Left forelimb (tissue), 1 donor: ENCODE measurements at regions not wholly inside any gene's neighbourhood (a gene's known extent, or its start where the extent isn't known, plus 50 kb on each side); places are given as distances from the start of the nearest gene placed in this dataset.
"Not testable (repeated sequence)": the region's sequence is repeated elsewhere in the genome, so short reads cannot be mapped to it uniquely, and the experiment has no call there.

ENCODE experiments used
- DNase-seq: peaks from one replicate; pipeline ENCODE4 v3.0.0-alpha.2; 2018; ENCODE audit warnings: low spot score

DNA sequence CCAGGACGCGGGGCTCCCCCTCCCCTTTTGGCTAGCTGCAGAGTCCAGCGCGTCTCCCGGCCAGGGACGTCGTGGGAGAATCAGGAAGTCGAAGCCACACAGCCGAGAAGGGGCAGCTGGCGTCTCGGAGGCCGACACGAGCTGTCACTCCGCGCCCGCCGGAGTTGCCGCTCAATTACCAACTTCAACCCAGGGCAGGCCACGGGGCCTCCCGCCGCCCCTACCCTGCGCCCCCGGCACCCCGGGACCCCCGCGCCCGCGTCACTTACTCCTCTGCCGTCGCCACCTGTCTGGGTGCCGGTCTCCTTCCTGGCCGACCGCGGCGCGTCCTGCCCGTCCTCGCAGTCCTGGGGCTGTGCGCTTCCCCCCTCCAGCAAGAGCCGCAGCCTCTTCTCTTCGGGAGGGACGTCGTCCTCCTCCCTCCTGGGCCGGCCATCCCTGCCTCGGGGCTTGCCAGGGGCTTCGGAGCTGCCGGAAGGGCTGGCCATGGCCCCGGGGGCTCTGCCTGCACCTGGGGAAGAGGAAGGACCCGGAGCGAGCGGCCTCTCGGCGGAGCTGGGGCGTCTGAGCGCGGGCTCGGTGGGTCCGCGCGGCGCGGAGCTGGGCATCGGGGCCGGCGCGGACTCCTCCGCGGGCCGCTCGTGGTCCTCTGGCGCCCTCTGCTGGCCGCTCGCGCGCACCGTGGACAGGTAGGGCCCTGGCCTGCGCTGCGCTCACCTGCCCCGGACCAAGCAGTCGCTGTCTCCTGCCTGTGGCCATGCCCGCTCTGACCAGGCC lies 65.6 kb upstream of the CLEC6A start:
- peak; percentile 90 for DNase-seq

DNA sequence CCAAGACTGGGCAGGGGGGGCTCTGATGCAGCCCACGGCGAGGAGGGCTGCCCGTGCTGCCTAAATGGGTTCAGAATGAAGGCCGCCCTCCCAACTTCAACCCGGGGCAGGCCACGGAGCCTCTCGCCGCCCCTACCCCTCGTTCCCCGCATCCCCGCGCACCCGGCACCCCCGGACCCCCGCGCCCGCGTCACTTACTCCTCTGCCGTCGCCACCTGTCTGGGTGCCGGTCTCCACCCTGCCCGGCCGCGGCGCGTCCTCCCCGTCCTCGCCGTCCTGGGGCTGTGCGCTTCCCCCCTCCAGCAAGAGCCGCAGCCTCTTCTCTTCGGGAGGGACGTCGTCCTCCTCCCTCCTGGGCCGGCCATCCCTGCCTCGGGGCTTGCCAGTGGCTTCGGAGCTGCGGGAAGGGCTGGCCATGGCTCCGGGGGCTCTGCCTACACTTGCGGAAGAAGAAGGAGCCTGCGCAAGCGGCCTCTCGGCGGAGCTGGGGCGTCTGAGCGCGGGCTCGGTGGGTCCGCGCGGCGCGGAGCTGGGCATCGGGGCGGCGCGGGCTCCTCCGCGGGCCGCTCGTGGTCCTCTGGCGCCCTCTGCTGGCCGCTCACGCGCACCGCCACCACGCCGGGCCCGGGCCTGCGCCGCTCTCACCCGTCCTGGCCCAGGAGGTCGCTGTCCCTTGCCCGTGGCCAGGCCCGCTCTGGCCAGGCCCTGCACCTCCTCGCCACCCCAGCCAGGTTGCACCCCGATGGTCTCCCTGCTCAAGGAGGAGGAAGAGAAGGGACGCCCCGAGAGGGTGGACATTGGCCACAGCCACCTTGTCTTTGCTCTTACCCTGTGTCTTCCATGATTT lies 59.3 kb upstream of the CLEC6A start:
- DNase-seq = peak; percentile 84

DNA sequence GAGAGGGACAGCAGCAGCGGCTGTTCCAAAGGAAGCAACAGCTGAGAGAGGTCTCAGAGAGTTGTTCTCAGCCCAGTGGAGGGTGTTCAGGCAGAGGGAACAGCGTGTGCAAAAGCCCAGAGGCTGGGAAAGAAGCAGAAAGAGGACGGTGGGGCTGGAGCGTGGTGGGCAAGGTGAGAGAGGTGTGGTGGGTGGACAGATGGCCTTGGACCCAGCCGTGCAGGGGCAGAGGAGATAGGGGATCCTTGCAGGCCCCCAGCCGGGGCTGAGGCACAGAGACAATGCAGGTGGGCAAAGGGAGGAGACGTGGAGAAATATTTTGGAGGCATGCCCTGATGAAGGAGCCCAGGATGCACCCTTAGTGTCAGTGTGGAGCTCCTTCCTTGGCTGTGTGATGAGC lies 58.4 kb upstream of the CLEC6A start:
- not testable (repeated sequence) for DNase-seq

DNA sequence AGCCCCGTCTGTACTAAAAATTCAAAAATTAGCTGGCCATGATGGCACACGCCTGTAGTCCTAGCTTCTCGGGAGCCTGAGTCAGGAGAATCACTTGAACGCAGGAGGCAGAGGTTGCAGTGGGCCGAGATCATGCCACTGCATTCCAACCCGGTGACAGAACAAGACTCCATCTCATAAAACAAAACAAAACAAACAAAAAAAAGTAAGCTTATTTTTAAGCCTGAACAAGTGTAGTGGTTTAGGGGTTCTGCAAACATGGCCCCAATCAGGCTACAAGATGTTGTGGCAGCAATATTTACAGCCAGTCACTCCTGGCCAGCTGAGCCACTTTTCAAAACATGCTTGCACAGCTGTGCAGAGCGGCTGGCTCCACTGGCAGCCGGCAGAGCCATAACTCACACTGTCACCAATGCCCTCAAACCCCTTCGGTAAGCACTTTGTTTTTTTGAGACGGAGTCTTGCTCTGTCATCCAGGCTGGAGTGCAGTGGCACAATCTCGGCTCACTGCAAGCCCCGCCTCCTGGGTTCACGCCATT lies 56.2 kb upstream of the CLEC6A start:
- not testable (repeated sequence) for DNase-seq

DNA sequence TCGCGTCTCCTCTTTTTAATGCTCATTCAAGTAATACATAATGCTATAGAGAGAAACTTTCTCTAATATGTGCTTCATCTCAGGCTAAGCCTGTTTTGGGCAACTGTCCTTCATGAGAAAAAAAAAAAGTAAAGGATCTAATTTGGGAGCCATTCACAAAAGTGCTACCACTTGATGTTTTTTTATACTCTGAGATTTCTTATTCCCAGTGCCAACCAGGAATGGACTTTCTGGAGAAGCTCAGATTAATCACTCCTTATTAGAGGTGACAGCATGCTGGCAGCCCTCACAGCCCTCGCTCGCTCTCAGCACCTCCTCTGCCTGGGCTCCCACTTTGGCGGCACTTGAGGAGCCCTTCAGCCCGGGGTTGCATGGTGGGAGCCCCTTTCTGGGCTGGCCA lies 51.9 kb upstream of the CLEC6A start:
- DNase-seq = not testable (repeated sequence)

DNA sequence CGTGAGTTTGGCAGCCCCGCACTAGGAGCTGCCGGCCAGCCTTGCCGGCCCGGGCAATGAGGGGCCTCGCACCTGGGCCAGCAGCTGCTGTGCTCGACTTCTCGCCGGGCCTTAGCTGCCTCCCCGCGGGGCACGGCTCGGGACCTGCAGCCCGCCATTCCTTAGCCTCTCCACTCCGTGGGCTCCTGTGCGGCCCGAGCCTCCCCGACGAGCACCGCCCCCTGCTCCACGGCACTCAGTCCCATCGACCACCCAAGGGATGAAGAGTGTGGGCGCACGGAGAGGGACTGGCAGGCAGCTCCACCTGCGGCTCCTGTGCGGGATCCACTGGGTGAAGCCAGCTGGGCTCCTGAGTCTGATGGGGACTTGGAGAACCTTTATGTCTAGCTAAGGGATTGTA lies 51.4 kb upstream of the CLEC6A start:
- DNase-seq = not testable (repeated sequence)
